Left lung (tissue), 4 donors: ENCODE measurements at regions not wholly inside any gene's neighbourhood (a gene's known extent, or its start where the extent isn't known, plus 50 kb on each side); places are given as distances from the start of the nearest gene placed in this dataset.
A peak's percentile ranks its signal among the peaks of the same experiment; 100 is the strongest.

Experiments
- ATAC-seq: fragments of 200-7000 bp; cut with Tn5 transposase; one replicate; pipeline ENCODE4 v1.9.1; 2020; ENCODE audit warnings: moderate library complexity
- DNase-seq, 4 donors: peaks; one replicate each; pipeline ENCODE4 v3.0.0-alpha.2; 2013 to 2020
- H3K27ac ChIP-seq, 2 donors: fragments of 200-600 bp; sonication (generic) in 1 of 2; one replicate each; pipeline versions ENCODE4 v1.5.0 to v1.8.0; 2020 to 2021
- H3K27me3 ChIP-seq, 2 donors: fragments of 200-600 bp; sonication (generic) in 1 of 2; one replicate each; pipeline versions ENCODE4 v1.5.0 to v1.8.0; 2020 to 2021
- H3K36me3 ChIP-seq, 2 donors: fragments of 200-600 bp; sonication (generic) in 1 of 2; one replicate each; pipeline versions ENCODE4 v1.5.0 to v1.8.0; 2020 to 2021
- H3K4me1 ChIP-seq, 2 donors: fragments of 200-600 bp; one replicate each; pipeline ENCODE4 v1.8.0; 2021
- H3K4me3 ChIP-seq, 2 donors: fragments of 200-600 bp; sonication (generic) in 1 of 2; one replicate each; pipeline versions ENCODE4 v1.5.0 to v1.8.0; 2020 to 2021; ENCODE audit warnings: mild to moderate bottlenecking in 1 of 2
- H3K9me3 ChIP-seq, 2 donors: fragments of 200-600 bp; sonication (generic) in 1 of 2; one replicate each; pipeline versions ENCODE4 v1.5.0 to v1.8.0; 2020 to 2021
- CTCF ChIP-seq, 2 donors: fragments of 200-600 bp; sonication (generic) in 1 of 2; IDR thresholded peaks; one replicate each; pipeline versions ENCODE4 v1.5.0 to v1.8.0; 2021; ENCODE audit warnings: antibody characterized with exemption in 2 of 2
- intact Hi-C, 2 donors: fragments of 100-400 bp; cut with DNase I; formaldehyde crosslinking; loops; one replicate each; pipeline versions ENCODE4 v1.11.2 to v1.14.2; 2022
- donor health status: DM: no; HTN: yes; CAD: no.
- donor health status: DM: no; HTN: no; CAD: no.

DNA sequence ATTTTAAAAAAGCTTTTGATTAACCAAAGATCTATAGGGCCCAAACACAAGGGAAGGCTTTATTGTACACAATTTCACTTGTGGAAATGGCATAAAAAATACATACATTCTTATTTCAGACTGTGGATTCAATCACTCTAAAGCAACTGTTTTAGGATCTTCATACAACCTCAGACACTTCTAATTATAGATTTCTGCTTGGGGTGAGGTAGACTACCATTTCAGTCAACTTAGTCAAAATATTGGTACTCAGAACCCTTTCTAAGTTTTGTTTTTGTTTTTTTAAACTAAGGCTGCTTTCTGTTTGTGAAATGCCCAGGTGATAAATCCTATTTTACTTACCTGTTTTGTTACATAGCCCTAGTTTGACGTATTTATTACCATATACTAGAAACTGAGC lies 284.5 kb upstream of the RASA1 start:
- DNase-seq (no peak), ATAC-seq (no peak)
- no peaks in the 10 kb centered on the region for H3K9me3 ChIP-seq
- H3K4me3 ChIP-seq, result no peak overlapping the region
- no peaks in the 10 kb centered on the region for H3K36me3 ChIP-seq
- no peak overlapping the region for H3K27ac ChIP-seq
- H3K4me1 ChIP-seq, result peaks cover 0 to 10% of the 10 kb centered on the region in 2 donors
- H3K27me3 ChIP-seq, result no peaks in the 10 kb centered on the region
- TF ChIP-seq CTCF (IDR thresholded peaks at IDR 0.05), result no peak
- intact Hi-C loops, result no loop called here

DNA sequence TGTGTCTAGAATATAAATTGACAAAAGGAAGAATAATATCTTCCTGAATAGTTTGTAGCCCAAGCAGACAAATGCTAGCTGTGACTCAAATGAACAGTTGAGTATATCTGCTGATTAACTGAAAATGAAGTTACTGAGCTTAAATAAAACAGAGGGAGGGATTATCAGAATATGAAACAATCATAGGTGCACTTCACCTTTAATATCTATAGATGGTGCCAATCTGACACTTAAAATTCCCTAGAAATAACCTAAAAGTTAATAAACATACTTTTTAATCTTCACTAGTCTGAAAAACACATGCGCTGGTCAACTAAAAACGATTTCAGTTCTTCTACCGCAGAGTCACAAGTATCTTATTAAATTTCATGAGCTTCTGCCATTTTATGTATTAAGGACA lies 280.8 kb upstream of the RASA1 start:
- intact Hi-C loops, result no loop called here
- Histone ChIP-seq H3K36me3 (no peaks in the 10 kb centered on the region), H3K27ac (no peak overlapping the region), H3K4me3 (no peak overlapping the region), H3K9me3 (no peaks in the 10 kb centered on the region), H3K27me3 (no peaks in the 10 kb centered on the region), H3K4me1 (no peaks in the 10 kb centered on the region)
- DNase-seq (no peak), ATAC-seq (no peak)
- no peak for TF ChIP-seq CTCF (IDR thresholded peaks at IDR 0.05)

- no peaks in the 10 kb centered on the region for H3K27me3 ChIP-seq
- no peak for ATAC-seq
- no peak for DNase-seq
- H3K36me3 ChIP-seq, result no peaks in the 10 kb centered on the region
- no peaks in the 10 kb centered on the region for H3K4me1 ChIP-seq
- H3K27ac ChIP-seq, result no peak overlapping the region
- no peaks in the 10 kb centered on the region for H3K9me3 ChIP-seq
- TF ChIP-seq CTCF (IDR thresholded peaks at IDR 0.05), result no peak
- no peak overlapping the region for H3K4me3 ChIP-seq
- intact Hi-C loops, result no loop called here
Measured at GRCh38 chr5:86997516-86997915, 270.2 kb upstream of the RASA1 start.

- Histone ChIP-seq H3K4me1 (no peaks in the 10 kb centered on the region), H3K27me3 (no peaks in the 10 kb centered on the region), H3K9me3 (no peaks in the 10 kb centered on the region), H3K4me3 (no peak overlapping the region), H3K36me3 (no peaks in the 10 kb centered on the region), H3K27ac (no peak overlapping the region)
- intact Hi-C loops, result no loop called here
- no peak for TF ChIP-seq CTCF (IDR thresholded peaks at IDR 0.05)
- DNase-seq, result no peak
- no peak for ATAC-seq
Measured at GRCh38 chr5:86999951-87000350, 267.7 kb upstream of the RASA1 start.

DNA sequence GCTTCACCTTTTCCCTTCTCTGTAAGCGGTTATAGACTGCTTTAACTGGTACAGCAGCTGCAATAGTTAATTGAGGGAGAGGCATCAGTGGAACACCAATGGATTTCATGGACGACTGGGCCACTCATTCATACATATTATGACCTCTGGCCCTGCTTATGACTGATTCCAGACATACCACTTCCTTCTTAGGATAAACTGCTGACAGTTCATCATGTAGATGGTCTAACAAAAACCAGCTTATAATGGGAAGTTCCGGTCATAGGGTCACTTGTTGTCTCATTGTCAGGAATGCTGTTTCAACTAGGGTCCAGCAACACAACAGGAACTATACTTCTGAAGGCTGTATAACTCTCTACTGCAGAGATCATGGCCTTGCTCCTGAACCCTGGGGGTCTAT lies 265.2 kb upstream of the RASA1 start:
- H3K27ac ChIP-seq, result no peak overlapping the region
- H3K36me3 ChIP-seq, result no peaks in the 10 kb centered on the region
- no peaks in the 10 kb centered on the region for H3K9me3 ChIP-seq
- DNase-seq (peak in 1 of 4 donors; percentile 15), ATAC-seq (peak; percentile 75)
- no peaks in the 10 kb centered on the region for H3K27me3 ChIP-seq
- TF ChIP-seq CTCF (IDR thresholded peaks at IDR 0.05), result no peak
- intact Hi-C loops, result no loop called here
- H3K4me1 ChIP-seq, result no peaks in the 10 kb centered on the region
- H3K4me3 ChIP-seq, result no peak overlapping the region
